ENCODE measurements at regions not wholly inside any gene's neighbourhood (a gene's known extent, or its start where the extent isn't known, plus 50 kb on each side); places are given as distances from the start of the nearest gene placed in this dataset.
"Not testable (repeated sequence)": the region's sequence is repeated elsewhere in the genome, so short reads cannot be mapped to it uniquely, and the experiment has no call there.

DNA sequence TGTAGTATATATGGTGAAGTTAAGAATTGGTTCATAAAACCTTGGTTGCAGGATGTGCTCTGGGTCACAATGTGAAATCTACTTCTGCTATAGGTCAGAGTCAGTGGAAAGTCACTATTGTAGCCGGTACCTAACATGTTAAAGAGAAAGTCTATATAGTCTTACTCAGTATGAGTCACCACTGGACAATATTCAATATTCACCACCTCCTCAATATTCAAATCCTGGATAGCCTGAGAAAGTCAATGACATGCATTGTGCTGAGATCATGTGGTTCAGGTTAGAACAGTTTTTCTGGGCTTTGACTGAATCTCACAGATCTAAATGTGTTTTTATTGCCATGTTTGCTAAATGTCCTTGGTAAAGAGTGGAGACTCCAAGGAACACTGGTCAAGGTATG, 108.8 kb downstream of the HMHB1 start:
- TF ChIP-seq, protein P1, sequence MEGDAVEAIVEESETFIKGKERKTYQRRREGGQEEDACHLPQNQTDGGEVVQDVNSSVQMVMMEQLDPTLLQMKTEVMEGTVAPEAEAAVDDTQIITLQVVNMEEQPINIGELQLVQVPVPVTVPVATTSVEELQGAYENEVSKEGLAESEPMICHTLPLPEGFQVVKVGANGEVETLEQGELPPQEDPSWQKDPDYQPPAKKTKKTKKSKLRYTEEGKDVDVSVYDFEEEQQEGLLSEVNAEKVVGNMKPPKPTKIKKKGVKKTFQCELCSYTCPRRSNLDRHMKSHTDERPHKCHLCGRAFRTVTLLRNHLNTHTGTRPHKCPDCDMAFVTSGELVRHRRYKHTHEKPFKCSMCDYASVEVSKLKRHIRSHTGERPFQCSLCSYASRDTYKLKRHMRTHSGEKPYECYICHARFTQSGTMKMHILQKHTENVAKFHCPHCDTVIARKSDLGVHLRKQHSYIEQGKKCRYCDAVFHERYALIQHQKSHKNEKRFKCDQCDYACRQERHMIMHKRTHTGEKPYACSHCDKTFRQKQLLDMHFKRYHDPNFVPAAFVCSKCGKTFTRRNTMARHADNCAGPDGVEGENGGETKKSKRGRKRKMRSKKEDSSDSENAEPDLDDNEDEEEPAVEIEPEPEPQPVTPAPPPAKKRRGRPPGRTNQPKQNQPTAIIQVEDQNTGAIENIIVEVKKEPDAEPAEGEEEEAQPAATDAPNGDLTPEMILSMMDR (IDR thresholded peaks at IDR 0.05), result no peak
- TF ChIP-seq ZFX (IDR thresholded peaks at IDR 0.05; ENCODE audit: borderline replicate concordance), result no peak
- no peak overlapping the region for H3K27ac ChIP-seq

DNA sequence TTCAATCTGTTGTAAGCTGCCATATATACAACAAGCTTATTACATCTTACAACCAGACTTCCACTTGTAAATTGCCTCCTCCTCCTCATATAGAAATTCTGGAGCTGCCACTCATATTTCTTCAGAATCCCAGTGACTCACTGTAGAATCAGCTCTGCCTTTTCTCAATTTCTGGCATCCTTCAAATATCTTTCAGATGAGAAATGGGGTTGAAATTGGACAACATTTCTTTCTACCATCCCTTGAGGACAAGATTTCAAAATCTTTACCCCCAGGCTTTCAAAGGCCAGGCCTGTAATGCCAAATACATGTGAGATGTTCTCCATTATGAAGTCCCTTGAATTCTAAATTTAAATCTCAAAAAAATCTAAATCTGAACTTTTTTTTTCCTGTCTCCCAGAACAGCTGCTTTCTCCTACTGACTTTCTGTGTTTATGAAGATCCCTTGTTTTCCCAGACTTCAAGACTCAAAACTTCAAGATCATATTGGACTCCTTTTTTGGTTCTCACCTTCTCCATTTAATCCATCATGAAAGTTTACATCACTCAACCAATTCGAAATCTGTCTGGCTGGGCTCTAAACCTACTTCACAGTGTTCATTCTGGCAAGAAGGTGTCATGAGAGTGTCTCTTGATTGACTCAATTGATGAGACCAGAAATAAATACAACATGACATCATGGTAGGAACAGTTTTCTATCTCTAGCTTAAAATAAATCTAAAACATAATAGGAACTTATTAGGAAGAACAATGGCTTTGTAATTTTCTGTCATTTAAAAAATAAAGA, 109.8 kb downstream of the HMHB1 start:
- H3K27ac ChIP-seq, result no peak overlapping the region
- TF ChIP-seq ZFX (IDR thresholded peaks at IDR 0.05; ENCODE audit: borderline replicate concordance), result no peak
- TF ChIP-seq, protein P1 (IDR thresholded peaks at IDR 0.05), result no peak

DNA sequence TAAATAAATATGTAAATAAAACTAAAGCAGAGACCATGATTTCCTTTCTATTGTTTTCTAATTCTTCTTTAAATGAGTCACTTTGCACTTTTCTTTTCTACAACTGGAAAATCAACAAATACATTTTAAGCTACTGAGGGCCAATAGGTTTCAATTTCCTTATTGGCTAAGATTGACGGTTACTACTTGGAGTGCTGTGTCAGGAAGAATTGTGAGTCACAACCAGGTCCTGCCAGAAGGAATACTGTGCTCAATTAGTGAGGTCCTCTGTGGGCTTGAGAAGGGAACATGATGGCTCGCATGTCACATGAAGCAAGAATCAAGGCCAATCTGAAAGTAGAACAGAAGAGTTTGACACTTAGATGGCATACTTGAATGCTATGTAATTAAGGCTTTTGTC, 110.8 kb downstream of the HMHB1 start:
- H3K27ac ChIP-seq, result no peak overlapping the region
- TF ChIP-seq, protein P1 (IDR thresholded peaks at IDR 0.05), result no peak
- TF ChIP-seq ZFX (IDR thresholded peaks at IDR 0.05; ENCODE audit: borderline replicate concordance), result no peak

DNA sequence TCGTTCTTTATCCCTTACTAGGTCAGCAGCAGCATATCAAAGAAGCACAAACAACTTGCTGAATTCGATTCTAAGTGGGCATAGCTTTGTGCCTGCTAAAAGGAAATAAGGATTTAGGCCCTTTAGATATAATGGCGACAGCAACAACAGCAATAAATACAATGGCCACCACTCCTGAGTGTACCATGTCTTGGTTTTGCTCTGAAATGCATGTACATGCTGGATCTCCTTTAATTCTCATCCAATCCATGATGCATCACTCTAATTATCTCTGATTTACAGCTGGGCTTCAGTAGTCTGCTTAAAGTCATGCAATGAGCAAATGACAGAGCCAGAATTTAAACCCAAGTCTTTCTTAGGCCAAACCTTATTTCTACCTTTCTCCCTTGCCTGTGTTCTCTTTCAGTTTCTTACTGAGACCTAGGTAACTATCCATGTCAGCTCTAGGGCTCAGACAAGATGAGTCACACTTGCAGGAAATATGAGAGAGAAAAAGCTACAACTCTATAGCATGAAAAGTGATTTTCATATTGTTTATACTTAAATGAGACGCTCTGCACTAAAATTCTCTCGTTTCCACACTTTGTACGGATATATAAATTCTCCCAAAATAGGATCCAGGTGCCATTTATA, 111.8 kb downstream of the HMHB1 start:
- TF ChIP-seq, protein P1 (IDR thresholded peaks at IDR 0.05), result no peak
- no peak for TF ChIP-seq ZFX (IDR thresholded peaks at IDR 0.05; ENCODE audit: borderline replicate concordance)
- no peak overlapping the region for H3K27ac ChIP-seq

DNA sequence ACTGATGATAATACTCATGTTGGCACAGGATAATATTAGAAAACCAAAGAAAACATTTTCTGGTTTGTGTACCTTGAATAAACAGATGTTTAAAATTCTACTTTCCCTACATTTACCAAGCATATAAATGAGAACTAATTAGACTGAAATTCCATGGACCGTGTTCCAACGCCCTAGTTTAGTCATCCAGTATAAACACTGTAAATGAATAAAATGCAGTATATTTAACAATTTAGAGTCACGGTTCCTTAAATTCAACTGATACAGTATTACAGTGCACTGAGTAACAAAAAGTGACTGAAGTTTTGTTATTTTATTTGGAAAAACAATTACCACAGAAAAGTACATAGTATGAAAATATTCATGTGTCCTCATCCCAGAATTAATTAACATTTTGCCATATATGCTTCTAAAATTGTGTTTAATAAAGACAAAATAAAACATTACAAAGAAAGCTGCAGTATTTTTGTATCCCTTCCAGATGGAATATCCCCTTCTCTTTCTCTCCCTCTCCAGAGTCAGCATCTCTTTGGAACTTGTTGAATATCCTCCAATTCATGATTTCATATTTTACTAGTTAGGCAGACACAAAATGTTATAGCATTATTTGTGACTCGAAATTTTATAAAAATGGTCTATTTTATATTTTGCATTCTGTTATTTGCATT, 112.5 kb downstream of the HMHB1 start:
- H3K27ac ChIP-seq, result no peak overlapping the region
- TF ChIP-seq, protein P1 (IDR thresholded peaks at IDR 0.05), result no peak
- TF ChIP-seq ZFX (IDR thresholded peaks at IDR 0.05; ENCODE audit: borderline replicate concordance), result no peak

DNA sequence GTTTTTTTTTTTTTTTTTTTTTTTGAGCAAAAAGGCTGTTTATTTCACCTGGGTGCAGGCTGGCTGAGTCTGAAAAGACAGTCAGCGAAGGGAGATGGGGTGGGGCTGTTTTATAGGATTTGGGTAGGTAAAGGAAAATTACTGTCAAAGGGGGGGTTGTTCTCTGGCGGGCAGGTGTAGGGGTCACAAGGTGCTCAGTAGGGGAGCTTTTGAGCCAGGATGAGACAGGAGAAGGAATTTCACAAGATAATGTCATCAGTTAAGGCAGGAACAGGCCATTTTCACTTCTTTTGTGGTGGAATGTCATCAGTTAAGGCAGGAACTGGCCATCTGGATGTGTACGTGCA, 113.0 kb downstream of the HMHB1 start:
- not testable (repeated sequence) for H3K27ac ChIP-seq

DNA sequence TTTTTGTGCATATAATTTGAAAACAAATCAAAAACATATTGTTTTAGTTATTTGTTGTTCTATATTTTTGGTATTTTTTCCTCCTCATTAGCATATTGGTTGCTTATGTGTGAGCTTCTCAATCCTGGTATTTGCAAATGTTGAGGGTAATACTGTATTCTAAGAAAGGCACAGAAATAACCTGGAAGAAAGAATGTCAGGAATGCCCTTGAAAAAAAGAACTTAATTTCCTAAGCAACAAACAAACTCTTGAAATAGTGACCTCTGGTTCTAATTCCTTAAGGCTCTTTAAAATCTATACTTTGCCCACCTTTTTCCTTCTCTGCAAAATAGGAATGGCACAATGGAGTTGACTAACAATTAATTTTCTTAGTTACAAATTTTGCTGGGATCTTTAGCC, 117.5 kb downstream of the HMHB1 start:
- peak overlapping the region; percentile 54 for H3K27ac ChIP-seq
- TF ChIP-seq ZFX (IDR thresholded peaks at IDR 0.05; ENCODE audit: borderline replicate concordance), result no peak
- TF ChIP-seq, protein P1 (IDR thresholded peaks at IDR 0.05), result no peak

All from 22Rv1 (cell line).